ENCODE measurements at regions not wholly inside any gene's neighbourhood (a gene's known extent, or its start where the extent isn't known, plus 50 kb on each side); places are given as distances from the start of the nearest gene placed in this dataset.

GRCh38 chr2:120609826-120610395 lies 125.8 kb upstream of the GLI2 start:
- no peaks in the 10 kb centered on the region for H3K27me3 ChIP-seq (ENCODE audit: insufficient read depth, low read length)
- WGBS (ENCODE audit: extremely low coverage, insufficient coverage, insufficient read length) = no CpG with 5 or more reads among the region's 13 CpGs
- no peak overlapping the region for H3K4ac ChIP-seq (ENCODE audit: low read depth, low read length)
- H3K23ac ChIP-seq (ENCODE audit: low read length) = no peak overlapping the region
- no peaks in the 10 kb centered on the region for H3K4me1 ChIP-seq (ENCODE audit: control insufficient read depth in 1 of 2, insufficient read depth in 2 of 2, low read length in 2 of 2)
- peaks cover 2% of the 10 kb centered on the region for H3K9me3 ChIP-seq (ENCODE audit: insufficient read depth, low read depth, low read length)
- no peak overlapping the region for H2BK5ac ChIP-seq (ENCODE audit: low read depth, low read length, poor library complexity)
- no peak for DNase-seq
- no peak overlapping the region for H3K4me3 ChIP-seq (ENCODE audit: low read depth, low read length)
- no peak overlapping the region for H3K9ac ChIP-seq (ENCODE audit: low read length)
- no peaks in the 10 kb centered on the region for H3K79me2 ChIP-seq (ENCODE audit: control insufficient read depth, insufficient read depth, low read length, poor library complexity)
- H3K4me2 ChIP-seq (ENCODE audit: low read length) = no peak overlapping the region
- no peak overlapping the region for H3K14ac ChIP-seq (ENCODE audit: low read length)
- no peaks in the 10 kb centered on the region for H3K79me1 ChIP-seq (ENCODE audit: low read length)
- H2AFZ ChIP-seq (ENCODE audit: insufficient read depth, low read length, poor library complexity) = no peak overlapping the region
- no peak overlapping the region for H2AK5ac ChIP-seq (ENCODE audit: low read length)
- H3K36me3 ChIP-seq (ENCODE audit: control insufficient read depth in 1 of 2, insufficient read depth in 2 of 2, low read length in 2 of 2) = no peaks in the 10 kb centered on the region
- H3K27ac ChIP-seq (ENCODE audit: low read depth, low read length) = no peak overlapping the region
- no peak overlapping the region for H3K18ac ChIP-seq (ENCODE audit: low read length)
- no peak overlapping the region for H4K8ac ChIP-seq (ENCODE audit: low read depth, low read length)
- H4K91ac ChIP-seq (ENCODE audit: low read depth, low read length) = no peak overlapping the region
- H2BK12ac ChIP-seq (ENCODE audit: low read length) = no peak overlapping the region
- H4K12ac ChIP-seq (ENCODE audit: low read depth, low read length) = no peak overlapping the region
- no peak overlapping the region for H2BK120ac ChIP-seq (ENCODE audit: insufficient read depth, low read length, poor library complexity)

DNA sequence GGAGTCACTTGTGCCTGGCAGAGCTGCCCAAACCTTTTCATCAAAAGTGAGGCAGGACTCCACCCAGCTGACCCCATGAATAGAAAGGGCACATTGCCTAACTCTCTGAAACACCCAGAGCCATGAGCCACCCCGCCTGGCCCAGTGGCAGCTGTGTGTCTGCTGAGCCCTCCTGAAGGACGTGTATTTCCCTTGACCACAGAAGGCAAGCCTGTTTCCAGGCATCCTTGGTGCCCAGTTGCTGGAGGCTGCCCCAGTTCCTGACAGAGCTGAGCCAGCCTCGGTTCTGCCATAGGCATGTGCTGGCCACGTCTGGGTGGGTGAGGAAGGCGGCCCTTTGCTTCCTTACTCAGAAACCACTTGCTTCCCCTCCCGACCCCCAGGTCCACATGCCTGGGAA lies 124.7 kb upstream of the GLI2 start:
- peaks cover 2% of the 10 kb centered on the region for H3K9me3 ChIP-seq (ENCODE audit: insufficient read depth, low read depth, low read length)
- H2BK12ac ChIP-seq (ENCODE audit: low read length) = no peak overlapping the region
- H3K27me3 ChIP-seq (ENCODE audit: insufficient read depth, low read length) = no peaks in the 10 kb centered on the region
- no peaks in the 10 kb centered on the region for H3K4me1 ChIP-seq (ENCODE audit: control insufficient read depth in 1 of 2, insufficient read depth in 2 of 2, low read length in 2 of 2)
- no peak overlapping the region for H3K27ac ChIP-seq (ENCODE audit: low read depth, low read length)
- H3K79me2 ChIP-seq (ENCODE audit: control insufficient read depth, insufficient read depth, low read length, poor library complexity) = no peaks in the 10 kb centered on the region
- H3K9ac ChIP-seq (ENCODE audit: low read length) = no peak overlapping the region
- H3K14ac ChIP-seq (ENCODE audit: low read length) = no peak overlapping the region
- no peak overlapping the region for H2AFZ ChIP-seq (ENCODE audit: insufficient read depth, low read length, poor library complexity)
- H3K4me3 ChIP-seq (ENCODE audit: low read depth, low read length) = no peak overlapping the region
- no peak overlapping the region for H2AK5ac ChIP-seq (ENCODE audit: low read length)
- H3K4me2 ChIP-seq (ENCODE audit: low read length) = no peak overlapping the region
- no peak overlapping the region for H4K8ac ChIP-seq (ENCODE audit: low read depth, low read length)
- no peak overlapping the region for H3K4ac ChIP-seq (ENCODE audit: low read depth, low read length)
- no peaks in the 10 kb centered on the region for H3K36me3 ChIP-seq (ENCODE audit: control insufficient read depth in 1 of 2, insufficient read depth in 2 of 2, low read length in 2 of 2)
- no peak overlapping the region for H4K91ac ChIP-seq (ENCODE audit: low read depth, low read length)
- WGBS (ENCODE audit: extremely low coverage, insufficient coverage, insufficient read length) = no CpG with 5 or more reads among the region's 6 CpGs
- no peak overlapping the region for H3K18ac ChIP-seq (ENCODE audit: low read length)
- no peak overlapping the region for H2BK120ac ChIP-seq (ENCODE audit: insufficient read depth, low read length, poor library complexity)
- H3K23ac ChIP-seq (ENCODE audit: low read length) = no peak overlapping the region
- no peaks in the 10 kb centered on the region for H3K79me1 ChIP-seq (ENCODE audit: low read length)
- DNase-seq = no peak
- H2BK5ac ChIP-seq (ENCODE audit: low read depth, low read length, poor library complexity) = no peak overlapping the region
- no peak overlapping the region for H4K12ac ChIP-seq (ENCODE audit: low read depth, low read length)

DNA sequence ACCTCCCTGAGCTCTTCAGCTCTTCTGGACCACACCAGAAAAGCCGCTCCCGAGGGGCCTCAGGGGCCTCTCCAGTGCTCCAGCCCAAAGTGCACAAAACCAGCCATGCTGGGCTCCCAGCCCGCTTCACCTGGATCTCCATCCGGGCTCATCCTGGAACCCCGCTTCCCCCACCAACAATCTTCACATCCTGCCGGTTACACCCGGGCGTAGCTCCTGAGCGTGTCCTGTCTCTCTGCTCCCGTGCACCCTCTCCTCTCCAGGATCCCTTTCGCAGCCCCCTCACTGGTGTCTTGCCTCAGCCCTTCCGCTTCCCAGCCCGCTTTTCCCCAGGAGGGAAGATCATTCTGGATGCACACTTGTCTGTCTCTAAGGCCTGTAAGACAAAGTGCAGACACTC lies 123.7 kb upstream of the GLI2 start:
- no peak overlapping the region for H2AK5ac ChIP-seq (ENCODE audit: low read length)
- no peaks in the 10 kb centered on the region for H3K79me1 ChIP-seq (ENCODE audit: low read length)
- no CpG with 5 or more reads among the region's 13 CpGs for WGBS (ENCODE audit: extremely low coverage, insufficient coverage, insufficient read length)

GRCh38 chr2:120612471-120612870 lies 123.2 kb upstream of the GLI2 start:
- no peak overlapping the region for H3K27ac ChIP-seq (ENCODE audit: low read depth, low read length)
- H3K14ac ChIP-seq (ENCODE audit: low read length) = no peak overlapping the region
- no peak overlapping the region for H4K8ac ChIP-seq (ENCODE audit: low read depth, low read length)
- H2BK12ac ChIP-seq (ENCODE audit: low read length) = no peak overlapping the region
- no peak overlapping the region for H3K4ac ChIP-seq (ENCODE audit: low read depth, low read length)
- H3K9ac ChIP-seq (ENCODE audit: low read length) = no peak overlapping the region
- H3K79me1 ChIP-seq (ENCODE audit: low read length) = no peaks in the 10 kb centered on the region
- no peak overlapping the region for H2AFZ ChIP-seq (ENCODE audit: insufficient read depth, low read length, poor library complexity)
- DNase-seq = no peak
- no peak overlapping the region for H4K91ac ChIP-seq (ENCODE audit: low read depth, low read length)
- no peak overlapping the region for H4K12ac ChIP-seq (ENCODE audit: low read depth, low read length)
- no peaks in the 10 kb centered on the region for H3K27me3 ChIP-seq (ENCODE audit: insufficient read depth, low read length)
- H3K4me2 ChIP-seq (ENCODE audit: low read length) = no peak overlapping the region
- H3K4me1 ChIP-seq (ENCODE audit: control insufficient read depth in 1 of 2, insufficient read depth in 2 of 2, low read length in 2 of 2) = no peaks in the 10 kb centered on the region
- no peak overlapping the region for H2BK120ac ChIP-seq (ENCODE audit: insufficient read depth, low read length, poor library complexity)
- H3K79me2 ChIP-seq (ENCODE audit: control insufficient read depth, insufficient read depth, low read length, poor library complexity) = no peaks in the 10 kb centered on the region
- no CpG with 5 or more reads among the region's 7 CpGs for WGBS (ENCODE audit: extremely low coverage, insufficient coverage, insufficient read length)
- no peak overlapping the region for H3K18ac ChIP-seq (ENCODE audit: low read length)
- no peaks in the 10 kb centered on the region for H3K9me3 ChIP-seq (ENCODE audit: insufficient read depth, low read depth, low read length)
- H3K36me3 ChIP-seq (ENCODE audit: control insufficient read depth in 1 of 2, insufficient read depth in 2 of 2, low read length in 2 of 2) = no peaks in the 10 kb centered on the region
- no peak overlapping the region for H2AK5ac ChIP-seq (ENCODE audit: low read length)
- no peak overlapping the region for H3K23ac ChIP-seq (ENCODE audit: low read length)
- no peak overlapping the region for H3K4me3 ChIP-seq (ENCODE audit: low read depth, low read length)
- H2BK5ac ChIP-seq (ENCODE audit: low read depth, low read length, poor library complexity) = no peak overlapping the region

More for the DNA sequence above, 123.7 kb upstream of the GLI2 start:
- H3K36me3 ChIP-seq (ENCODE audit: control insufficient read depth in 1 of 2, insufficient read depth in 2 of 2, low read length in 2 of 2) = no peaks in the 10 kb centered on the region
- H3K4me3 ChIP-seq (ENCODE audit: low read depth, low read length) = no peak overlapping the region
- DNase-seq = no peak
- no peak overlapping the region for H3K14ac ChIP-seq (ENCODE audit: low read length)
- no peaks in the 10 kb centered on the region for H3K4me1 ChIP-seq (ENCODE audit: control insufficient read depth in 1 of 2, insufficient read depth in 2 of 2, low read length in 2 of 2)
- H2BK5ac ChIP-seq (ENCODE audit: low read depth, low read length, poor library complexity) = no peak overlapping the region
- H3K27ac ChIP-seq (ENCODE audit: low read depth, low read length) = no peak overlapping the region
- H3K27me3 ChIP-seq (ENCODE audit: insufficient read depth, low read length) = no peaks in the 10 kb centered on the region
- H4K12ac ChIP-seq (ENCODE audit: low read depth, low read length) = no peak overlapping the region
- no peak overlapping the region for H2BK120ac ChIP-seq (ENCODE audit: insufficient read depth, low read length, poor library complexity)
- H3K79me2 ChIP-seq (ENCODE audit: control insufficient read depth, insufficient read depth, low read length, poor library complexity) = no peaks in the 10 kb centered on the region
- no peaks in the 10 kb centered on the region for H3K9me3 ChIP-seq (ENCODE audit: insufficient read depth, low read depth, low read length)
- no peak overlapping the region for H3K9ac ChIP-seq (ENCODE audit: low read length)
- H4K91ac ChIP-seq (ENCODE audit: low read depth, low read length) = no peak overlapping the region
- H4K8ac ChIP-seq (ENCODE audit: low read depth, low read length) = no peak overlapping the region
- no peak overlapping the region for H3K18ac ChIP-seq (ENCODE audit: low read length)
- H2AFZ ChIP-seq (ENCODE audit: insufficient read depth, low read length, poor library complexity) = no peak overlapping the region
- H2BK12ac ChIP-seq (ENCODE audit: low read length) = no peak overlapping the region
- H3K23ac ChIP-seq (ENCODE audit: low read length) = no peak overlapping the region
- H3K4ac ChIP-seq (ENCODE audit: low read depth, low read length) = no peak overlapping the region
- H3K4me2 ChIP-seq (ENCODE audit: low read length) = no peak overlapping the region

Measured in trophoblast cell (in vitro differentiated cells and primary cell).